SK-N-SH (cell line): ENCODE measurements at regions not wholly inside any gene's neighbourhood (a gene's known extent, or its start where the extent isn't known, plus 50 kb on each side); places are given as distances from the start of the nearest gene placed in this dataset.

ENCODE experiments used
- CTCF ChIP-seq: fragments of 200-600 bp; sonication (generic); IDR thresholded peaks from 2 replicates; pipeline ENCODE4 v1.6.1; 2017; ENCODE audit warnings: antibody characterized with exemption, mild to moderate bottlenecking, moderate library complexity
- EP300 ChIP-seq, 2 experiments: IDR thresholded peaks; 2 replicates each; pipeline versions ENCODE4 v1.4.0 to v1.6.1; 2012; ENCODE audit warnings: borderline replicate concordance in 1 of 2, low read depth in 1 of 2, low read length in 1 of 2
- MXI1 ChIP-seq: IDR thresholded peaks from 2 replicates; pipeline ENCODE4 v1.6.1; 2012; ENCODE audit warnings: mild to moderate bottlenecking, low read depth, low read length, improper control_type of control experiment
- REST ChIP-seq: IDR thresholded peaks from 2 replicates; pipeline ENCODE4 v1.6.1; 2012; ENCODE audit warnings: mild to moderate bottlenecking, low read depth, low read length, moderate library complexity
- RFX5 ChIP-seq: IDR thresholded peaks from 2 replicates; pipeline ENCODE4 v1.6.1; 2012; ENCODE audit warnings: mild to moderate bottlenecking, improper control_type of control experiment, low read length
- SMC3 ChIP-seq: IDR thresholded peaks from 2 replicates; pipeline ENCODE4 v1.6.1; 2012; ENCODE audit warnings: low read depth, low read length, improper control_type of control experiment
- YY1 ChIP-seq: IDR thresholded peaks from 2 replicates; pipeline ENCODE4 v1.4.0; 2012; ENCODE audit warnings: low read depth, mild to moderate bottlenecking

- no peak for TF ChIP-seq CTCF
- no peak for TF ChIP-seq RFX5
- no peak for TF ChIP-seq REST
- TF ChIP-seq YY1 = no peak
- TF ChIP-seq SMC3 = no peak
- TF ChIP-seq MXI1 = no peak
- no peak for TF ChIP-seq EP300 (IDR thresholded peaks at IDR 0.05; ENCODE audit: borderline replicate concordance in 1 of 2, low read depth in 1 of 2, low read length in 1 of 2)
Measured at GRCh38 chr9:23598994-23599393, 227.0 kb downstream of the ELAVL2 start.
